ENCODE measurements at regions not wholly inside any gene's neighbourhood (a gene's known extent, or its start where the extent isn't known, plus 50 kb on each side); places are given as distances from the start of the nearest gene placed in this dataset.

- Histone ChIP-seq H3K27me3 (replicated peaks) (no peaks in the 10 kb centered on the region), H3K36me3 (replicated peaks) (no peaks in the 10 kb centered on the region), H3K27ac (no peak overlapping the region), H3K4me3 (ENCODE audit: low read depth, low read length) (no peak overlapping the region)
- TF ChIP-seq CTCF (IDR thresholded peaks at IDR 0.05; ENCODE audit: low read depth, low read length, missing control alignments): no peak
- in situ Hi-C loops (cut with HindIII; ENCODE audit: low pct_ligation_motif_present, low sequenced_read_pairs): no loop called here
- no peak for DNase-seq
These were observed 742.3 kb downstream of the TNS3 start for GRCh38 chr7:46839651-46840050.

- no peak overlapping the region for H3K27ac ChIP-seq
- H3K4me3 ChIP-seq (ENCODE audit: low read depth, low read length): no peak overlapping the region
- no peak for DNase-seq
- no peaks in the 10 kb centered on the region for H3K27me3 ChIP-seq (replicated peaks)
- no peaks in the 10 kb centered on the region for H3K36me3 ChIP-seq (replicated peaks)
- TF ChIP-seq CTCF (IDR thresholded peaks at IDR 0.05; ENCODE audit: low read depth, low read length, missing control alignments): no peak
- in situ Hi-C loops (cut with HindIII; ENCODE audit: low pct_ligation_motif_present, low sequenced_read_pairs): no loop called here
These were observed 743.4 kb downstream of the TNS3 start for GRCh38 chr7:46838463-46838862.

GRCh38 chr7:46835556-46835955 lies 746.4 kb downstream of the TNS3 start:
- no peak overlapping the region for H3K27ac ChIP-seq
- H3K36me3 ChIP-seq (replicated peaks): no peaks in the 10 kb centered on the region
- no peak overlapping the region for H3K4me3 ChIP-seq (ENCODE audit: low read depth, low read length)
- no peaks in the 10 kb centered on the region for H3K27me3 ChIP-seq (replicated peaks)
- in situ Hi-C loops (cut with HindIII; ENCODE audit: low pct_ligation_motif_present, low sequenced_read_pairs): no loop called here
- peak; percentile 16 for DNase-seq
- TF ChIP-seq CTCF (IDR thresholded peaks at IDR 0.05; ENCODE audit: low read depth, low read length, missing control alignments): no peak

GRCh38 chr7:46834921-46835320 lies 747.0 kb downstream of the TNS3 start:
- Histone ChIP-seq H3K36me3 (replicated peaks) (no peaks in the 10 kb centered on the region), H3K4me3 (ENCODE audit: low read depth, low read length) (no peak overlapping the region)
- in situ Hi-C loops (cut with HindIII; ENCODE audit: low pct_ligation_motif_present, low sequenced_read_pairs): no loop called here

GRCh38 chr7:46833197-46833596 lies 748.7 kb downstream of the TNS3 start:
- in situ Hi-C loops (cut with HindIII; ENCODE audit: low pct_ligation_motif_present, low sequenced_read_pairs): no loop called here
- H3K4me3 ChIP-seq (ENCODE audit: low read depth, low read length): no peak overlapping the region
- H3K36me3 ChIP-seq (replicated peaks): no peaks in the 10 kb centered on the region
- DNase-seq: no peak
- H3K27me3 ChIP-seq (replicated peaks): no peaks in the 10 kb centered on the region
- no peak for TF ChIP-seq CTCF (IDR thresholded peaks at IDR 0.05; ENCODE audit: low read depth, low read length, missing control alignments)
- H3K27ac ChIP-seq: no peak overlapping the region

More at GRCh38 chr7:46834921-46835320, 747.0 kb downstream of the TNS3 start:
- DNase-seq: no peak
- no peak for TF ChIP-seq CTCF (IDR thresholded peaks at IDR 0.05; ENCODE audit: low read depth, low read length, missing control alignments)
- no peaks in the 10 kb centered on the region for H3K27me3 ChIP-seq (replicated peaks)
- no peak overlapping the region for H3K27ac ChIP-seq

- H3K4me3 ChIP-seq (ENCODE audit: low read depth, low read length): no peak overlapping the region
- DNase-seq: no peak
- in situ Hi-C loops (cut with HindIII; ENCODE audit: low pct_ligation_motif_present, low sequenced_read_pairs): no loop called here
- H3K27ac ChIP-seq: no peak overlapping the region
- no peaks in the 10 kb centered on the region for H3K36me3 ChIP-seq (replicated peaks)
- H3K27me3 ChIP-seq (replicated peaks): no peaks in the 10 kb centered on the region
- TF ChIP-seq CTCF (IDR thresholded peaks at IDR 0.05; ENCODE audit: low read depth, low read length, missing control alignments): no peak
These were observed 749.8 kb downstream of the TNS3 start for GRCh38 chr7:46832136-46832535.

Measured in brain microvascular endothelial cell (primary cell).